GM18498 (cell line): ENCODE measurements at regions not wholly inside any gene's neighbourhood (a gene's known extent, or its start where the extent isn't known, plus 50 kb on each side); places are given as distances from the start of the nearest gene placed in this dataset.

Experiments used
- ATAC-seq: cut with Tn5 transposase; IDR thresholded peaks from one replicate; pipeline ENCODE4 v1.9.1; 2021; ENCODE audit warnings: mild to moderate bottlenecking, moderate library complexity; ENCODE audit not compliant: unreplicated experiment

GRCh38 chr6:170483413-170483812, 69.7 kb downstream of the PSMB1 start:
- ATAC-seq, result no peak

- ATAC-seq, result no peak
These were observed 72.9 kb downstream of the PSMB1 start for GRCh38 chr6:170480050-170480692.

- no peak for ATAC-seq
These were observed 76.7 kb downstream of the PSMB1 start for GRCh38 chr6:170476360-170476759.

GRCh38 chr6:170475118-170475517, 78.0 kb downstream of the PSMB1 start:
- no peak for ATAC-seq

- ATAC-seq, result no peak
These were observed 79.3 kb downstream of the PSMB1 start for GRCh38 chr6:170473801-170474200.

GRCh38 chr6:170473301-170473717, 79.8 kb downstream of the PSMB1 start:
- no peak for ATAC-seq

- ATAC-seq, result no peak
These were observed 81.6 kb downstream of the PSMB1 start for GRCh38 chr6:170471491-170471890.

- ATAC-seq, result no peak
These were observed 82.4 kb downstream of the PSMB1 start for GRCh38 chr6:170470734-170471133.

GRCh38 chr6:170464524-170464979, 88.6 kb downstream of the PSMB1 start:
- ATAC-seq, result no peak

GRCh38 chr6:170464080-170464479, 89.0 kb downstream of the PSMB1 start:
- ATAC-seq, result no peak

- ATAC-seq, result no peak
These were observed 89.9 kb downstream of the PSMB1 start for GRCh38 chr6:170463101-170463721.

GRCh38 chr6:170462366-170463020, 90.6 kb downstream of the PSMB1 start:
- ATAC-seq, result no peak

- ATAC-seq, result no peak
These were observed 91.3 kb downstream of the PSMB1 start for GRCh38 chr6:170461556-170462365.

GRCh38 chr6:170461111-170461510, 92.0 kb downstream of the PSMB1 start:
- ATAC-seq, result no peak

- no peak for ATAC-seq
These were observed 92.5 kb downstream of the PSMB1 start for GRCh38 chr6:170460641-170461040.

GRCh38 chr6:170459451-170459850, 93.7 kb downstream of the PSMB1 start:
- peak; percentile 85 for ATAC-seq

- ATAC-seq, result no peak
These were observed 96.0 kb downstream of the PSMB1 start for GRCh38 chr6:170456886-170457698.
